ENCODE measurements at regions not wholly inside any gene's neighbourhood (a gene's known extent, or its start where the extent isn't known, plus 50 kb on each side); places are given as distances from the start of the nearest gene placed in this dataset.
"Not testable (repeated sequence)": the region's sequence is repeated elsewhere in the genome, so short reads cannot be mapped to it uniquely, and the experiment has no call there.

- not testable (repeated sequence) for H2AK5ac ChIP-seq (ENCODE audit: low read length, severe bottlenecking); H2BK12ac ChIP-seq (ENCODE audit: low read length in 2 of 2); H3K4me3 ChIP-seq (ENCODE audit: insufficient read depth in 1 of 2, low read depth in 1 of 2, low read length in 2 of 2); H2AFZ ChIP-seq (ENCODE audit: low read depth, low read length); H3K4me2 ChIP-seq (ENCODE audit: low read length, poor library complexity, severe bottlenecking); H3K9me3 ChIP-seq (ENCODE audit: control insufficient read depth, low read length); H3K4me1 ChIP-seq (ENCODE audit: control insufficient read depth, insufficient read depth, low read depth, low read length); H3K4ac ChIP-seq (ENCODE audit: low read depth in 1 of 2, low read length in 2 of 2); H3K27ac ChIP-seq (ENCODE audit: low read length, poor library complexity, severe bottlenecking); H2BK5ac ChIP-seq (ENCODE audit: low read depth, low read length, poor library complexity, severe bottlenecking); H3K9ac ChIP-seq (ENCODE audit: low read length); H2BK120ac ChIP-seq (ENCODE audit: low read depth, low read length); H3K23ac ChIP-seq (ENCODE audit: low read length in 2 of 2); H3K36me3 ChIP-seq (ENCODE audit: control insufficient read depth in 1 of 2, insufficient read depth in 2 of 2, low read depth in 1 of 2, low read length in 2 of 2); DNase-seq; H4K91ac ChIP-seq (ENCODE audit: low read length); H2BK15ac ChIP-seq (ENCODE audit: low read depth, poor library complexity, severe bottlenecking); H3K27me3 ChIP-seq (ENCODE audit: control insufficient read depth in 1 of 2, insufficient read depth in 1 of 2, low read length in 2 of 2); H3K79me1 ChIP-seq (replicated peaks; ENCODE audit: low read length, poor library complexity, severe bottlenecking); H3K14ac ChIP-seq (ENCODE audit: low read length in 2 of 2); H4K8ac ChIP-seq (ENCODE audit: low read length); H3K18ac ChIP-seq (ENCODE audit: low read depth in 1 of 2, low read length in 2 of 2)
- WGBS, result 72% methylated on average over 2 of the region's 3 CpGs
Observed at GRCh38 chr6:3973152-3973551, 105.8 kb downstream of the FAM217A start.

GRCh38 chr6:3977875-3978711 is 100.8 kb downstream of the FAM217A start:
- peak; percentile 93 for DNase-seq
- peak overlapping the region in 1 of 2 experiments; percentile 82 for H3K4ac ChIP-seq (ENCODE audit: low read depth in 1 of 2, low read length in 2 of 2)
- H2BK15ac ChIP-seq (ENCODE audit: low read depth, poor library complexity, severe bottlenecking), result no peak overlapping the region
- peak overlapping the region in 1 of 2 experiments; percentile 48 for H3K18ac ChIP-seq (ENCODE audit: low read depth in 1 of 2, low read length in 2 of 2)
- 51% methylated on average over 15 of the region's 16 CpGs for WGBS
- H3K23ac ChIP-seq (ENCODE audit: low read length in 2 of 2), result no peak overlapping the region
- no peak overlapping the region for H2AFZ ChIP-seq (ENCODE audit: low read depth, low read length)
- peaks cover 3% of the 10 kb centered on the region for H3K4me1 ChIP-seq (ENCODE audit: control insufficient read depth, insufficient read depth, low read depth, low read length)
- H3K36me3 ChIP-seq (ENCODE audit: control insufficient read depth in 1 of 2, insufficient read depth in 2 of 2, low read depth in 1 of 2, low read length in 2 of 2), result no peaks in the 10 kb centered on the region
- no peak overlapping the region for H3K14ac ChIP-seq (ENCODE audit: low read length in 2 of 2)
- no peaks in the 10 kb centered on the region for H3K9me3 ChIP-seq (ENCODE audit: control insufficient read depth, low read length)
- H3K27ac ChIP-seq (ENCODE audit: low read length, poor library complexity, severe bottlenecking), result no peak overlapping the region
- H3K79me1 ChIP-seq (replicated peaks; ENCODE audit: low read length, poor library complexity, severe bottlenecking), result peaks cover 5% of the 10 kb centered on the region
- peak overlapping the region; percentile 69 for H3K9ac ChIP-seq (ENCODE audit: low read length)
- no peaks in the 10 kb centered on the region for H3K27me3 ChIP-seq (ENCODE audit: control insufficient read depth in 1 of 2, insufficient read depth in 1 of 2, low read length in 2 of 2)
- H2BK5ac ChIP-seq (ENCODE audit: low read depth, low read length, poor library complexity, severe bottlenecking), result no peak overlapping the region
- H4K8ac ChIP-seq (ENCODE audit: low read length), result no peak overlapping the region
- no peak overlapping the region for H2BK120ac ChIP-seq (ENCODE audit: low read depth, low read length)
- peak overlapping the region in 1 of 2 experiments; percentile 42 for H2BK12ac ChIP-seq (ENCODE audit: low read length in 2 of 2)
- no peak overlapping the region for H2AK5ac ChIP-seq (ENCODE audit: low read length, severe bottlenecking)
- no peak overlapping the region for H3K4me3 ChIP-seq (ENCODE audit: insufficient read depth in 1 of 2, low read depth in 1 of 2, low read length in 2 of 2)
- no peak overlapping the region for H4K91ac ChIP-seq (ENCODE audit: low read length)
- H3K4me2 ChIP-seq (ENCODE audit: low read length, poor library complexity, severe bottlenecking), result no peak overlapping the region

GRCh38 chr6:3978966-3979365 is 100.0 kb downstream of the FAM217A start:
- H3K14ac ChIP-seq (ENCODE audit: low read length in 2 of 2); H3K27ac ChIP-seq (ENCODE audit: low read length, poor library complexity, severe bottlenecking); H3K23ac ChIP-seq (ENCODE audit: low read length in 2 of 2); H3K4me2 ChIP-seq (ENCODE audit: low read length, poor library complexity, severe bottlenecking); H3K27me3 ChIP-seq (ENCODE audit: control insufficient read depth in 1 of 2, insufficient read depth in 1 of 2, low read length in 2 of 2); H3K18ac ChIP-seq (ENCODE audit: low read depth in 1 of 2, low read length in 2 of 2); H4K8ac ChIP-seq (ENCODE audit: low read length); H2BK12ac ChIP-seq (ENCODE audit: low read length in 2 of 2); H2BK15ac ChIP-seq (ENCODE audit: low read depth, poor library complexity, severe bottlenecking); H3K9me3 ChIP-seq (ENCODE audit: control insufficient read depth, low read length); DNase-seq; H2AFZ ChIP-seq (ENCODE audit: low read depth, low read length); H4K91ac ChIP-seq (ENCODE audit: low read length); H3K4me1 ChIP-seq (ENCODE audit: control insufficient read depth, insufficient read depth, low read depth, low read length); H3K4me3 ChIP-seq (ENCODE audit: insufficient read depth in 1 of 2, low read depth in 1 of 2, low read length in 2 of 2); H3K4ac ChIP-seq (ENCODE audit: low read depth in 1 of 2, low read length in 2 of 2); H2BK5ac ChIP-seq (ENCODE audit: low read depth, low read length, poor library complexity, severe bottlenecking); H3K79me1 ChIP-seq (replicated peaks; ENCODE audit: low read length, poor library complexity, severe bottlenecking); H2BK120ac ChIP-seq (ENCODE audit: low read depth, low read length); H3K36me3 ChIP-seq (ENCODE audit: control insufficient read depth in 1 of 2, insufficient read depth in 2 of 2, low read depth in 1 of 2, low read length in 2 of 2); H2AK5ac ChIP-seq (ENCODE audit: low read length, severe bottlenecking): not testable (repeated sequence)
- H3K9ac ChIP-seq (ENCODE audit: low read length), result peak overlapping the region; percentile 48
- no CpG with 5 or more reads among the region's 1 CpG for WGBS

GRCh38 chr6:3981917-3982316 is 97.0 kb downstream of the FAM217A start:
- Histone ChIP-seq H3K4me1 (ENCODE audit: control insufficient read depth, insufficient read depth, low read depth, low read length) (peaks cover 3% of the 10 kb centered on the region), H3K4me2 (ENCODE audit: low read length, poor library complexity, severe bottlenecking) (no peak overlapping the region), H2BK120ac (ENCODE audit: low read depth, low read length) (no peak overlapping the region), H2BK15ac (ENCODE audit: low read depth, poor library complexity, severe bottlenecking) (no peak overlapping the region), H3K4ac (ENCODE audit: low read depth in 1 of 2, low read length in 2 of 2) (no peak overlapping the region), H4K8ac (ENCODE audit: low read length) (no peak overlapping the region), H3K36me3 (ENCODE audit: control insufficient read depth in 1 of 2, insufficient read depth in 2 of 2, low read depth in 1 of 2, low read length in 2 of 2) (no peaks in the 10 kb centered on the region), H2AK5ac (ENCODE audit: low read length, severe bottlenecking) (no peak overlapping the region), H3K18ac (ENCODE audit: low read depth in 1 of 2, low read length in 2 of 2) (no peak overlapping the region), H2AFZ (ENCODE audit: low read depth, low read length) (no peak overlapping the region), H3K23ac (ENCODE audit: low read length in 2 of 2) (no peak overlapping the region), H2BK5ac (ENCODE audit: low read depth, low read length, poor library complexity, severe bottlenecking) (no peak overlapping the region), H3K14ac (ENCODE audit: low read length in 2 of 2) (no peak overlapping the region), H4K91ac (ENCODE audit: low read length) (no peak overlapping the region), H3K4me3 (ENCODE audit: insufficient read depth in 1 of 2, low read depth in 1 of 2, low read length in 2 of 2) (no peak overlapping the region), H3K9ac (ENCODE audit: low read length) (no peak overlapping the region), H3K79me1 (replicated peaks; ENCODE audit: low read length, poor library complexity, severe bottlenecking) (peaks cover 13% of the 10 kb centered on the region), H3K27me3 (ENCODE audit: control insufficient read depth in 1 of 2, insufficient read depth in 1 of 2, low read length in 2 of 2) (no peaks in the 10 kb centered on the region), H3K9me3 (ENCODE audit: control insufficient read depth, low read length) (no peaks in the 10 kb centered on the region), H3K27ac (ENCODE audit: low read length, poor library complexity, severe bottlenecking) (no peak overlapping the region), H2BK12ac (ENCODE audit: low read length in 2 of 2) (no peak overlapping the region)
- DNase-seq, result no peak

Measured in mesenchymal stem cell (in vitro differentiated cells and primary cell).